ENCODE measurements at regions not wholly inside any gene's neighbourhood (a gene's known extent, or its start where the extent isn't known, plus 50 kb on each side); places are given as distances from the start of the nearest gene placed in this dataset.

DNA sequence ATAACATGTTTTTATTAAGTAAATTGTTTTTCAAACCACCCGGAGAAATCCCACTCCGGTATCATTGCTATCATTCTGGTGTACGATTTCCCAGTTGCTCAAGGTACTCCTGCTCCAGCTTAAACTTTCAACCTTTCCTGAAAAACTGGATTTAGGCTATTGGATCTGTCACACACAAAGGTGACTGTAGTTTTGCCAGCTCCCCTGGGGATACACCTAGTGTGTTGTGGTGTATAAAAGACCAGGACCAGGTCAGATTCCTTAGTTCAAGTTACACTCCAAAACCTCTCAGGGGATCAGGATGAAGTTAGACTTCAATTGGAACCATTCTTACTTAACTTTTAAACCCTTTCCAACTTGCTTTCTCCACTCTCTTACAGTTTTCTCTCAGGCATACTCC is 303.9 kb downstream of the NOVA1 start:
- H3K14ac ChIP-seq (replicated peaks; ENCODE audit: low read depth, low read length) = no peak overlapping the region
- no peak overlapping the region for H3K4me3 ChIP-seq (ENCODE audit: insufficient read depth, low read depth, low read length)
- ChIA-PET POLR2A (ENCODE audit: unreplicated experiment) (no interaction called here), CTCF (no interaction called here)
- no peak overlapping the region for H2AFZ ChIP-seq (replicated peaks; ENCODE audit: low read length, poor library complexity)
- ATAC-seq (ENCODE audit: low read depth) (no peak), DNase-seq (no peak)
- H2BK120ac ChIP-seq (ENCODE audit: low read depth, low read length) = no peak overlapping the region
- H3K9me3 ChIP-seq (ENCODE audit: control insufficient read depth, insufficient read depth, low read length) = no peaks in the 10 kb centered on the region
- no CpG with 5 or more reads among the region's 3 CpGs for WGBS, 2 experiments (ENCODE audit: extremely low coverage in 2 of 2, insufficient read length in 1 of 2)
- no peaks in the 10 kb centered on the region for H3K36me3 ChIP-seq (ENCODE audit: control insufficient read depth, insufficient read depth, low read length)
- no peak overlapping the region for H2BK15ac ChIP-seq (ENCODE audit: low read depth, low read length)
- no peak overlapping the region for H2AK9ac ChIP-seq (replicated peaks; ENCODE audit: low read depth, low read length, poor library complexity)
- no peak overlapping the region for H2AK5ac ChIP-seq (ENCODE audit: low read depth, low read length)
- no peaks in the 10 kb centered on the region for H3K9me1 ChIP-seq (ENCODE audit: insufficient read depth, low read length)
- no peak overlapping the region for H3K27ac ChIP-seq (ENCODE audit: insufficient read depth, low read length)
- intact Hi-C loops (cut with micrococcal nuclease) (no loop called here), dilution Hi-C loops (cut with HindIII; ENCODE audit: low sequenced_read_pairs, unreplicated experiment) (no loop called here), in situ Hi-C loops (cut with MboI; ENCODE audit: low sequenced_read_pairs) (no loop called here)
- H4K8ac ChIP-seq (ENCODE audit: low read depth in 2 of 2, low read length in 2 of 2) = no peak overlapping the region
- no peaks in the 10 kb centered on the region for H4K20me1 ChIP-seq (ENCODE audit: insufficient read depth, low read length)
- H3K23ac ChIP-seq (ENCODE audit: low read depth, low read length) = no peak overlapping the region
- H3K27me3 ChIP-seq (ENCODE audit: control insufficient read depth, insufficient read depth, low read length) = no peaks in the 10 kb centered on the region
- H2BK20ac ChIP-seq (ENCODE audit: low read depth, low read length) = no peak overlapping the region
- peaks cover 8% of the 10 kb centered on the region; the same call in 1 of the 2 replicates for H3K4me1 ChIP-seq (ENCODE audit: control insufficient read depth, insufficient read depth, low read length)
- BruUV-seq (replicated peaks) = no TSS peak
- H4K5ac ChIP-seq (ENCODE audit: low read depth, low read length) = no peak overlapping the region
- TF ChIP-seq POLR2A (IDR thresholded peaks at IDR 0.05; ENCODE audit: low read depth, low read length) (no peak), MXI1 (IDR thresholded peaks at IDR 0.05; ENCODE audit: borderline replicate concordance, low read depth, low read length) (no peak), MAZ (IDR thresholded peaks at IDR 0.05; ENCODE audit: borderline replicate concordance, low read depth, low read length) (no peak)
- TF ChIP-seq, protein P1, sequence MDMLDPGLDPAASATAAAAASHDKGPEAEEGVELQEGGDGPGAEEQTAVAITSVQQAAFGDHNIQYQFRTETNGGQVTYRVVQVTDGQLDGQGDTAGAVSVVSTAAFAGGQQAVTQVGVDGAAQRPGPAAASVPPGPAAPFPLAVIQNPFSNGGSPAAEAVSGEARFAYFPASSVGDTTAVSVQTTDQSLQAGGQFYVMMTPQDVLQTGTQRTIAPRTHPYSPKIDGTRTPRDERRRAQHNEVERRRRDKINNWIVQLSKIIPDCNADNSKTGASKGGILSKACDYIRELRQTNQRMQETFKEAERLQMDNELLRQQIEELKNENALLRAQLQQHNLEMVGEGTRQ (IDR thresholded peaks at IDR 0.05; ENCODE audit: low read depth, low read length) = no peak
- no peak overlapping the region for H4K91ac ChIP-seq (ENCODE audit: insufficient read depth, low read depth, low read length)
- no peak overlapping the region for H3K56ac ChIP-seq (ENCODE audit: extremely low read depth, insufficient read depth, low read length)
- H3K79me1 ChIP-seq (ENCODE audit: low read depth in 1 of 2, low read length in 2 of 2) = no peaks in the 10 kb centered on the region
- H3K9ac ChIP-seq (ENCODE audit: low read depth, low read length) = no peak overlapping the region
- no peak overlapping the region for H3K18ac ChIP-seq (ENCODE audit: low read depth, low read length)
- no peak overlapping the region for H3K4me2 ChIP-seq (ENCODE audit: low read depth, low read length)
- H3K4ac ChIP-seq (ENCODE audit: low read depth, low read length) = no peak overlapping the region
- H2BK5ac ChIP-seq (ENCODE audit: low read depth, low read length, poor library complexity, severe bottlenecking) = no peak overlapping the region
